Right lobe of liver (tissue), 6 donors: ENCODE measurements at regions not wholly inside any gene's neighbourhood (a gene's known extent, or its start where the extent isn't known, plus 50 kb on each side); places are given as distances from the start of the nearest gene placed in this dataset.

Source experiments
- ATAC-seq, 4 donors: fragments of 200-7000 bp; cut with Tn5 transposase; one replicate each; pipeline ENCODE4 v1.9.1; 2020; ENCODE audit warnings: mild to moderate bottlenecking in 4 of 4, moderate library complexity in 4 of 4
- DNase-seq, 3 donors: peaks; one replicate each; pipeline ENCODE4 v3.0.0-alpha.2; 2020
- H3K27ac ChIP-seq, 3 donors: fragments of 200-600 bp; one replicate each; pipeline ENCODE4 v1.8.0; 2022
- H3K27me3 ChIP-seq, 2 donors: fragments of 200-600 bp; one replicate each; pipeline ENCODE4 v1.8.0; 2022
- H3K36me3 ChIP-seq, 4 donors: fragments of 200-600 bp; sonication (generic) in 1 of 4; one replicate each; pipeline versions ENCODE4 v1.5.1 to v1.8.0; 2017 to 2022; ENCODE audit warnings: control low read depth in 1 of 4
- H3K4me1 ChIP-seq, 4 donors: fragments of 200-600 bp; sonication (generic) in 1 of 4; one replicate each; pipeline versions ENCODE4 v1.5.1 to v1.8.0; 2017 to 2022; ENCODE audit warnings: control low read depth in 1 of 4
- H3K4me3 ChIP-seq, 3 donors: fragments of 200-600 bp; one replicate each; pipeline ENCODE4 v1.8.0; 2022
- H3K9me3 ChIP-seq, 4 donors: fragments of 200-600 bp; sonication (generic) in 1 of 4; one replicate each; pipeline versions ENCODE4 v1.5.1 to v1.8.0; 2017 to 2022; ENCODE audit warnings: control low read depth in 1 of 4
- POLR2A ChIP-seq: fragments of 450-650 bp; IDR thresholded peaks from one replicate; pipeline ENCODE4 v1.6.1; 2017; ENCODE audit warnings: antibody characterized with exemption, mild to moderate bottlenecking
- WGBS: methylation state at CpG from one replicate; pipeline ENCODE4 v1.1.6; 2018; ENCODE audit warnings: low coverage, low lambda C conversion rate; ENCODE audit not compliant: insufficient coverage; ENCODE audit errors: missing lambda C conversion rate; 5-methylcytosine and 5-hydroxymethylcytosine counted together
- intact Hi-C, 2 donors: fragments of 100-400 bp; cut with DNase I; formaldehyde crosslinking; loops; one replicate each; pipeline versions ENCODE4 v1.11.2 to v1.14.1; 2022
- TF ChIP-seq, protein P1 (sequence below), 4 donors: fragments of 200-600 bp in 3 of 4; fragments of 450-650 bp in 1 of 4; IDR thresholded peaks; one replicate each; pipeline versions ENCODE4 v1.5.1 to v1.8.0; 2016 to 2022; ENCODE audit warnings: antibody characterized with exemption in 4 of 4, mild to moderate bottlenecking in 2 of 4
- donor health status: DM: no; HTN: yes; CAD: no.
- donor health status: DM: no; HTN: no; CAD: no.
- donor health status: DM: no; HTN: no; CAD: no.
- donor health status: DM: no; HTN: yes; CAD: no.
- donor health status: DM: no; HTN: yes; CAD: no.

DNA sequence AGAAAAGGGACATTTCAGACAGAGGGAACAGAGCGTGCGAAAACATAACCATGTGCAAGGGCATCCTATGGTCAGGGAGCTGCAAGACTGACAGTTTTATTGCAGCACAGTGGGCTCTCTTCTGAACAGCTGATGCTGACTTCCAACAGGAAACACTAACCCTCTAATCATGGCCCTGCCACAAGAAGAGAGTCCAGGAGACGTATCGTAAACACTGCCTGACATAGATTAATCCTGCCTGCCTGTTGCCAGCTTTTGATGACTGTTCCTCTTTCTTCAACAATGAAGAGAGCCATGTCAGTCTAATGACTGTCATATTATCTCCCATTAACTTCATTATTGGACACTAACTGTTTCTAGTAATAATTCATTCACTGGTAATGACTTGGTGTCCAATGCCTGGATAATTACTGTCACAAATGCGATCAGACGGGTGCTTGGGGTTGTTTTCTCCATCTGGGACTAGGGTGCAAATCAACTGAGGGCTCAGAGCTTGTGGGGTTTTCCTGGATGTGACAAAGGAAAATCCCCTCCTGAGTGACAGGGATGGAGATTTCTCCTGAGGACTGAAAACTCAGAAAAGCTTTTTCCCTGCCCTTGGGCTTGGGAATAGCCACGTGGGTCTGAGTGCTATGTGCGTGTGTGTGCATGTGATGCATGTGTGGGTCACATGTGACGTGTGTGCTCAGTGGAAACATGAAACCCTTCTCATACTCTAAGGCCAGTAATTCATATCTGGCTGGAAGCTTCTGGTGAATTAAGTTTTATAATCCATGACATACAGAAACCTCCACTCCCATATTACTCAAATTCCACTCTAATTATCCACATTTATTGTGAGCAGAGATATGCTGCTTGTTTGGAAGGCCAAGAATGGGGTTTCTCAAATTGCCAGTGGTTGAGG lies 144.0 kb upstream of the PLXNA2 start:
- Histone ChIP-seq H3K4me1 (no peaks in the 10 kb centered on the region), H3K27me3 (no peaks in the 10 kb centered on the region), H3K4me3 (no peak overlapping the region), H3K9me3 (no peaks in the 10 kb centered on the region), H3K36me3 (no peaks in the 10 kb centered on the region), H3K27ac (no peak overlapping the region)
- DNase-seq (no peak), ATAC-seq (no peak)
- TF ChIP-seq, protein P1, sequence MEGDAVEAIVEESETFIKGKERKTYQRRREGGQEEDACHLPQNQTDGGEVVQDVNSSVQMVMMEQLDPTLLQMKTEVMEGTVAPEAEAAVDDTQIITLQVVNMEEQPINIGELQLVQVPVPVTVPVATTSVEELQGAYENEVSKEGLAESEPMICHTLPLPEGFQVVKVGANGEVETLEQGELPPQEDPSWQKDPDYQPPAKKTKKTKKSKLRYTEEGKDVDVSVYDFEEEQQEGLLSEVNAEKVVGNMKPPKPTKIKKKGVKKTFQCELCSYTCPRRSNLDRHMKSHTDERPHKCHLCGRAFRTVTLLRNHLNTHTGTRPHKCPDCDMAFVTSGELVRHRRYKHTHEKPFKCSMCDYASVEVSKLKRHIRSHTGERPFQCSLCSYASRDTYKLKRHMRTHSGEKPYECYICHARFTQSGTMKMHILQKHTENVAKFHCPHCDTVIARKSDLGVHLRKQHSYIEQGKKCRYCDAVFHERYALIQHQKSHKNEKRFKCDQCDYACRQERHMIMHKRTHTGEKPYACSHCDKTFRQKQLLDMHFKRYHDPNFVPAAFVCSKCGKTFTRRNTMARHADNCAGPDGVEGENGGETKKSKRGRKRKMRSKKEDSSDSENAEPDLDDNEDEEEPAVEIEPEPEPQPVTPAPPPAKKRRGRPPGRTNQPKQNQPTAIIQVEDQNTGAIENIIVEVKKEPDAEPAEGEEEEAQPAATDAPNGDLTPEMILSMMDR (IDR thresholded peaks at IDR 0.05): no peak
- no peak for TF ChIP-seq POLR2A
- intact Hi-C loops: no loop called here
- 67% methylated on average over 8 of the region's 9 CpGs for WGBS

DNA sequence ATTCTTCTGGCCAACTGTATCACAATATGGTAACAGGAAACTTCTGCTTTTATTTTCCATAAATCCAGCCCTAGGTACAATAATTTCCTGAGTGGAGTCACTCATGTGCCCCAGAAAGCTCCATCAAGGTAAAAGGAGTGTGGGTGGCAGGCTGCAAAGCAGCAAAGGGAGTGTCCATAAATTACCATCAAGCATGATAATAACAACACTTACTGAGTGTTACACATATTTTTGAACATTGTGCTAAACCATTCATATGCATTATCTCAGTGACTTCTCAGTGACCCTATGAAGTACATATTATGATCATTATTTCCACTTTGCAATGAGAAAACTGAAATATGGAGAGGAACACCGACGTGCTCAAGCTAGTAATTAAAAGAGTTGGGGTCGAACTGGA lies 149.2 kb upstream of the PLXNA2 start:
- Histone ChIP-seq H3K36me3 (no peaks in the 10 kb centered on the region), H3K4me1 (no peaks in the 10 kb centered on the region), H3K27ac (no peak overlapping the region), H3K9me3 (no peaks in the 10 kb centered on the region), H3K27me3 (no peaks in the 10 kb centered on the region), H3K4me3 (no peak overlapping the region)
- intact Hi-C loops: no loop called here
- 76% methylated on average over 3 of the region's 3 CpGs for WGBS
- DNase-seq: no peak
- no peak for ATAC-seq
- TF ChIP-seq POLR2A: no peak
- TF ChIP-seq, protein P1 (IDR thresholded peaks at IDR 0.05): no peak

DNA sequence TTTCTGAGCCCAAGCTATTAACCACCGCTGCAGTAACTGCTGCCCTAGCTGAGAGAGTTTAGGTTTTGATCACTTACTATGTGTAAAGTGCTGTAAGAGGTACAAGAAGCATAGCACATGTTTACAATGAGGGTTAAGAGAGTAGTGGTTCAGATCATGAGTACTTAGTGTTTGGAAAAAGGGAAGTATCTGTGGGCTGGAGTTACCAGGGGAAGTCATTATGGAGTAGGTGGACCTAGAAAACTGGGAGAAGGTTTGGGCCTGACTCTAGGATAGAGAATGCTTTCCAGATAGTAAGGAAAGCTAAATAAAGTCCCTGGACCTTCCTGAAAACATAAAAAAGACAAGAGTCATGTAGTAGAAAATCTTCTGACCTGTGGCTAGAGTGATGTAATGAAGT lies 149.6 kb upstream of the PLXNA2 start:
- intact Hi-C loops: no loop called here
- no peaks in the 10 kb centered on the region for H3K9me3 ChIP-seq
- 100% methylated on average over 1 of the region's 1 CpG for WGBS
- TF ChIP-seq, protein P1 (IDR thresholded peaks at IDR 0.05): no peak
- TF ChIP-seq POLR2A: no peak
- no peaks in the 10 kb centered on the region for H3K36me3 ChIP-seq
- H3K4me3 ChIP-seq: no peak overlapping the region
- H3K27me3 ChIP-seq: no peaks in the 10 kb centered on the region
- no peak overlapping the region for H3K27ac ChIP-seq
- no peak for DNase-seq
- no peaks in the 10 kb centered on the region for H3K4me1 ChIP-seq
- ATAC-seq: no peak

DNA sequence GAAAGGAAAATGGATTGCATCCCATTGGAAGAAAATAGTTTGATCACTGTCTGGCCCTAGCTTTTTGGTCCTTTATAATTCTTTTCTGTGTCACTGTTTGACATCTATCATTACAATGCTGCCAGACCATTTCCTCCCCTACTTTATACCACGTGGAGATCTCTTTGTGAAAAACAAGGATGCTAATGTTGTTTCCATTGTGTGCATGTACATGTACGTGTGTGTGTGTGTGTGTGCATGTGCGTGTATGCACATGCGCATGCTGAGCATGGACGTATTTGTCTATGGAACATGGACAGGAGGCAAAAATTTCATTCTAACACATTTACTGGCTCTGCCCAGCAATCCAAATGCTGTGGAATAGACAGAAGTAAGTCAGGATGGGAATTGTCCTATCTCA lies 153.1 kb upstream of the PLXNA2 start:
- H3K27ac ChIP-seq: no peak overlapping the region
- no peak overlapping the region for H3K4me3 ChIP-seq
- no peak for DNase-seq
- H3K36me3 ChIP-seq: no peaks in the 10 kb centered on the region
- no peak for ATAC-seq
- no peaks in the 10 kb centered on the region for H3K27me3 ChIP-seq
- WGBS: 57% methylated on average over 5 of the region's 5 CpGs
- intact Hi-C loops: no loop called here
- no peaks in the 10 kb centered on the region for H3K9me3 ChIP-seq
- no peaks in the 10 kb centered on the region for H3K4me1 ChIP-seq
- TF ChIP-seq, protein P1 (IDR thresholded peaks at IDR 0.05): no peak
- no peak for TF ChIP-seq POLR2A
